ENCODE measurements at regions not wholly inside any gene's neighbourhood (a gene's known extent, or its start where the extent isn't known, plus 50 kb on each side); places are given as distances from the start of the nearest gene placed in this dataset.

- intact Hi-C loops (cut with DNase I) = no loop called here
- no peak for TF ChIP-seq CTCF (IDR thresholded peaks at IDR 0.05)
- H3K9me3 ChIP-seq = no peaks in the 10 kb centered on the region
- DNase-seq (no peak), ATAC-seq (no peak)
- peaks cover 27% of the 10 kb centered on the region for H3K4me1 ChIP-seq
- no peaks in the 10 kb centered on the region for H3K36me3 ChIP-seq
- no peak overlapping the region for H3K27ac ChIP-seq
- H3K27me3 ChIP-seq (ENCODE audit: low read depth) = no peaks in the 10 kb centered on the region
- no peak overlapping the region for H3K4me3 ChIP-seq
Observed at GRCh38 chr7:33761449-33762080, 143.8 kb upstream of the BMPER start.

DNA sequence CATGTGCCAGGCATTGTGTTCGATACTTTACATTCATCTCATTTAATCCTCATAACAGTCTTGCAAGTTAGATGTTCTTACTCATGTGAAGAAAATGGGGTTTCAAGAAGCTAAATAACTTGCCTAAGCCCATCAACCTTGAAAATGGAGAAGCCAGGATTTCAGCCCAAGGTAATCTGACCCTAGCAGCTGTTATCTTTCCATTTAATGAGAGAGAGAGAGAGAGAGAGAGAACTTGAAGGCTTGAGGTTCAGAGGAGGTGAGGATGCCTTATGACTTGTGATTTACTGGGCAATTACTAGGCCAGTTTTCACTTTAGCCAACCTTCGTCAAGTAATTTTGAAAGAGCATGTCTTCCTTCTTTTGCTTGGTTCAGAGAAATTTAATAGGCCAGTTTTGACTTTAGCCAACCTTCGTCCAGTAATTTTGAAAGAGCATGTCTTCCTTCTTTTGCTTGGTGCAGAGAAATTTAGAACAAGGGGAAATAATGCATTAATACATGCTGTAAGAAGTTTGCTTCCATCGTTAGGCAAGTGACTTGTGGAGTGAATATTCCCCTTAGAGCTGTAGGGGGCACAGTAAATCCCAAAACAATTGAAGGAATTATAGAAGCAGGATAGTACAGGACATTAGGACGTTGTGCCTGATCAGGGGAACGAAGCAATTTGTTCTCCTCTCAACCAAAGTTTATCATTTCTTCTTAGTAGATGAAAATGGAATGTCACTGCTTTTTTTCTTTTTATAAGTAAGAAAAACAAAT, 143.0 kb upstream of the BMPER start:
- no peaks in the 10 kb centered on the region for H3K9me3 ChIP-seq
- H3K36me3 ChIP-seq = no peaks in the 10 kb centered on the region
- H3K4me1 ChIP-seq = peaks cover 23% of the 10 kb centered on the region
- no peak for ATAC-seq
- H3K4me3 ChIP-seq = no peak overlapping the region
- intact Hi-C loops (cut with DNase I) = no loop called here
- no peaks in the 10 kb centered on the region for H3K27me3 ChIP-seq (ENCODE audit: low read depth)
- no peak for DNase-seq
- no peak overlapping the region for H3K27ac ChIP-seq
- TF ChIP-seq CTCF (IDR thresholded peaks at IDR 0.05) = no peak

- no peaks in the 10 kb centered on the region for H3K9me3 ChIP-seq
- no peaks in the 10 kb centered on the region for H3K27me3 ChIP-seq (ENCODE audit: low read depth)
- DNase-seq = no peak
- ATAC-seq = no peak
- H3K36me3 ChIP-seq = no peaks in the 10 kb centered on the region
- no peak overlapping the region for H3K4me3 ChIP-seq
- no peak overlapping the region for H3K27ac ChIP-seq
- intact Hi-C loops (cut with DNase I) = no loop called here
- no peak for TF ChIP-seq CTCF (IDR thresholded peaks at IDR 0.05)
- peaks cover 18% of the 10 kb centered on the region for H3K4me1 ChIP-seq
Observed at GRCh38 chr7:33762911-33763306, 142.4 kb upstream of the BMPER start.

DNA sequence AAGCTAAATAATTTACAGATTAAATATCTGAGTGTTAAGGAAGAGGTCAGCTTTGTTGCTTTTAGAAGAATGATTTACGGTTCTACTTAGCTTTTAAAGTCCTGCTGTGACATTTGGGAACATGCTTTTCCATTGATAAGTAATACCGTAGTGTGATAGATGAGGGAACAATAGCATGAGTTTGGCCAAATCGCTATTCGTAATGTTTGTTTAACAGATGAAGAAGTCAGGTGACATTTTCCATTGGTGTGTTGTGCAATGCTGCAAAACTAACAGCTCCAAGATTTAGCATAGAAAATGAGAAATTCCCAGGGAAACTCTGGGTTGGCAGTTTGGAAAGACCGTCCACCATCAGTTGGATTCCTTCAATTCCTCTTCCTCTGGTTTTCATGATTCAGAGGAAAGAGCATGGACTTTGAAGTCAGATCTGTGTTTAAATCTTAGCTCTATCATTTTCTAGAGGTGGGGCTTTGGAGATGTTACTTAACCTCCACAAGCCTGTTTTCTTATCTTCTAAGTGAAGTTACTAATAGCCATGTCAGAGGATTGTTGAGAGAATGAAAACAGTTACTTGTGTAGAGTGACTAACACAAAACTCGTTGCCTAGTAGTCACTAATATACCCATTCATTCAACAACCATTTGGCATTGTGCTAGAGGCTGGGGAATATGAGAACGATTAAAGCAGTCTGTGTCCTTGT, 140.4 kb upstream of the BMPER start:
- H3K27me3 ChIP-seq (ENCODE audit: low read depth) = no peaks in the 10 kb centered on the region
- ATAC-seq (no peak), DNase-seq (no peak)
- H3K4me3 ChIP-seq = no peak overlapping the region
- H3K9me3 ChIP-seq = no peaks in the 10 kb centered on the region
- no peak for TF ChIP-seq CTCF (IDR thresholded peaks at IDR 0.05)
- H3K36me3 ChIP-seq = no peaks in the 10 kb centered on the region
- peaks cover 18% of the 10 kb centered on the region for H3K4me1 ChIP-seq
- intact Hi-C loops (cut with DNase I) = no loop called here
- H3K27ac ChIP-seq = no peak overlapping the region

DNA sequence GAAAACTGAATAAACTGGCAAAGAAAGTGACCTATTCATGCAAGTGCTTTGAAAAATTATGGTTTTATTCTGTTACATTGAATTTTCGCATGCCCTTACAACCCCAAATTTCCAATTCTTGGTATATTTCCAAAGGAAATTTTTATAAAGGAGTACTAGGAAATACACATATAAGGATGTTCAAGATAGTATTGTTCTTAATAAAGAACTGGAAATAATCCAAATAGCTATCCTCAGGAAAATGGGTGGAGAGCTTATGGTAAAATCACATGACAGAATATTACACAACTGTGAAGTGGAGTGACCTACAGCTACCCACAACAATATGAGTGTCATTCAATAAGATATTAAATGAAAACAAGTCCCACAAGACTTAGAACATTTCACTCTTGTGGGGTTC, 138.9 kb upstream of the BMPER start:
- Histone ChIP-seq H3K4me3 (no peak overlapping the region), H3K27ac (no peak overlapping the region)
- intact Hi-C loops (cut with DNase I) = no loop called here

More for the DNA sequence above, 138.9 kb upstream of the BMPER start:
- ATAC-seq (no peak), DNase-seq (no peak)
- Histone ChIP-seq H3K9me3 (no peaks in the 10 kb centered on the region), H3K4me1 (peaks cover 18% of the 10 kb centered on the region), H3K36me3 (no peaks in the 10 kb centered on the region), H3K27me3 (ENCODE audit: low read depth) (no peaks in the 10 kb centered on the region)
- no peak for TF ChIP-seq CTCF (IDR thresholded peaks at IDR 0.05)
